Loucy (cell line): ENCODE measurements at regions not wholly inside any gene's neighbourhood (a gene's known extent, or its start where the extent isn't known, plus 50 kb on each side); places are given as distances from the start of the nearest gene placed in this dataset.

Source experiments
- H2AFZ ChIP-seq: fragments of 200-600 bp; sonication (generic); 2 replicates; pipeline ENCODE4 v1.6.0; 2016; ENCODE audit warnings: antibody characterized with exemption, mild to moderate bottlenecking, low read length, moderate library complexity
- H3F3A ChIP-seq: fragments of 200-600 bp; 2 replicates; pipeline ENCODE4 v1.6.0; 2016; ENCODE audit warnings: antibody characterized with exemption, low read depth, mild to moderate bottlenecking
- H3K27me3 ChIP-seq: fragments of 200-600 bp; sonication (generic); 2 replicates; pipeline ENCODE4 v1.6.1; 2014; ENCODE audit warnings: low read length, mild to moderate bottlenecking; ENCODE audit not compliant: insufficient read depth, poor library complexity, severe bottlenecking
- H3K36me3 ChIP-seq: fragments of 200-600 bp; sonication (generic); 2 replicates; pipeline ENCODE4 v1.6.1; 2016; ENCODE audit warnings: low read length; ENCODE audit not compliant: insufficient read depth
- H3K4me1 ChIP-seq: fragments of 200-600 bp; sonication (generic); 2 replicates; pipeline ENCODE4 v1.5.1; 2014; ENCODE audit warnings: low read length, mild to moderate bottlenecking; ENCODE audit not compliant: insufficient read depth, poor library complexity, severe bottlenecking
- H3K4me2 ChIP-seq: fragments of 200-600 bp; sonication (generic); 2 replicates; pipeline ENCODE4 v1.6.0; 2014; ENCODE audit warnings: antibody characterized with exemption, low read length, low read depth, mild to moderate bottlenecking; ENCODE audit not compliant: poor library complexity, severe bottlenecking
- H3K4me3 ChIP-seq: fragments of 200-600 bp; sonication (generic); 2 replicates; pipeline ENCODE4 v1.5.1; 2014; ENCODE audit warnings: low read length, mild to moderate bottlenecking, mixed read lengths; ENCODE audit not compliant: poor library complexity, severe bottlenecking
- H3K79me2 ChIP-seq: fragments of 200-600 bp; sonication (generic); 2 replicates; pipeline ENCODE4 v1.6.1; 2014; ENCODE audit warnings: low read length; ENCODE audit not compliant: insufficient read depth
- H3K9ac ChIP-seq: fragments of 200-600 bp; sonication (generic); 2 replicates; pipeline ENCODE4 v1.6.0; 2014; ENCODE audit warnings: mild to moderate bottlenecking, low read depth, low read length, moderate library complexity; ENCODE audit not compliant: poor library complexity, severe bottlenecking
- H3K9me2 ChIP-seq: fragments of 200-600 bp; sonication (generic); replicated peaks from 2 replicates; pipeline ENCODE4 v1.6.1; 2016; ENCODE audit warnings: low read depth, low read length, mixed read lengths
- H3K9me3 ChIP-seq: fragments of 200-600 bp; sonication (generic); 2 replicates; pipeline ENCODE4 v1.6.1; 2014; ENCODE audit warnings: mild to moderate bottlenecking, antibody characterized with exemption, low read length, low read depth; ENCODE audit not compliant: insufficient read depth
- H4K20me1 ChIP-seq: fragments of 200-600 bp; sonication (generic); 2 replicates; pipeline ENCODE4 v1.6.0; 2014; ENCODE audit warnings: antibody characterized with exemption, low read length, mild to moderate bottlenecking; ENCODE audit not compliant: insufficient read depth, poor library complexity, severe bottlenecking
- EZH2phosphoT487 ChIP-seq: fragments of 200-600 bp; IDR thresholded peaks from 2 replicates; pipeline ENCODE4 v1.6.1; 2018; ENCODE audit warnings: antibody characterized with exemption, mild to moderate bottlenecking, moderate library complexity, borderline replicate concordance
- TF ChIP-seq, protein P1 (sequence below): fragments of 200-600 bp; sonication (generic); conservative IDR thresholded peaks from 2 replicates; pipeline ENCODE4 v1.5.1; 2014; ENCODE audit warnings: mild to moderate bottlenecking, antibody characterized with exemption, low read length

DNA sequence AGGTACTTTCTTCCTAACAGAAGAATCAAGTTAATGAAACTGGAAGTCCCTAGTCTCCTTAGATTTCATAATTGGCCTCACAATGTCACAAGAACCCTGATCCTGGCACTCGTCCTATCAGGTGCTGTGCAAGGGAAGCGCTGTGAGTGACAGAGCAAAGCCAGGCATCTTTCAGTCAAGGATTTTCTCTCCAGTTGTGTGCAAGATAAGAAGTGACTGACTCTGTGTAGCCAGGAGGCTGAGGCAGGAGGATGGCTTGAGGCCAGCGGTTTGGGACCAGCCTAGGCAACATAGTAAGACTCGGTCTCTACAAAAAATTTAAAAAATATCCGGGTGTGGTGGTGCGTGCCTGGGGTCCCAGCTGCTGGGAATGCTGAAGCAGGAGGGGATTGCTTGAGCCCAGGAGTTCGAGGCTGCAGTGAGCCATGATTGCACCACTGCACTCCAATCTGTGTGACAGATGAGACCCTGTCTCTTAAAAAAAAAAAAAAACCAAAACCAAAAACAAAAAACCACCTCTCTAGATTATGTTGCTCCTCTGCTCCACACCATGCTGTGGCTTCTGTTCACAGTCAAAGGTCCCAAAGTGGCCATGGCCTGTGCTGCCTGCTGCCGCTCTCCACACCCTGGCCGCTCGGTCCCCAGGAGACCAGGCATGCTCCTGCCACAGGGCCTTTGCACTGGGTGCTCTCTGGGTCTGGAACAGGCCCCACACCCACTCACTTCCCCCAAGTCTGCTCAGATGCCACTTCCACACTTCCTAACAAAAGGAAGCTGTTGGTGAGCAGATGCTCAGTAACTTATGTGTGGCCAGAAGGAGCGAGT is 54.2 kb upstream of the CLDN5 start:
- Histone ChIP-seq H3K4me1 (peaks cover 60% of the 10 kb centered on the region), H2AFZ (no peak overlapping the region), H3F3A (peaks cover 19% of the 10 kb centered on the region), H3K9me2 (no peaks in the 10 kb centered on the region), H3K4me2 (peak overlapping the region; percentile 78), H3K36me3 (no peaks in the 10 kb centered on the region), H3K4me3 (peak overlapping the region; percentile 63), H3K27me3 (no peaks in the 10 kb centered on the region), H3K9me3 (no peaks in the 10 kb centered on the region), H3K9ac (peak overlapping the region; percentile 84), H4K20me1 (no peaks in the 10 kb centered on the region), H3K79me2 (no peaks in the 10 kb centered on the region)
- TF ChIP-seq, protein P1, sequence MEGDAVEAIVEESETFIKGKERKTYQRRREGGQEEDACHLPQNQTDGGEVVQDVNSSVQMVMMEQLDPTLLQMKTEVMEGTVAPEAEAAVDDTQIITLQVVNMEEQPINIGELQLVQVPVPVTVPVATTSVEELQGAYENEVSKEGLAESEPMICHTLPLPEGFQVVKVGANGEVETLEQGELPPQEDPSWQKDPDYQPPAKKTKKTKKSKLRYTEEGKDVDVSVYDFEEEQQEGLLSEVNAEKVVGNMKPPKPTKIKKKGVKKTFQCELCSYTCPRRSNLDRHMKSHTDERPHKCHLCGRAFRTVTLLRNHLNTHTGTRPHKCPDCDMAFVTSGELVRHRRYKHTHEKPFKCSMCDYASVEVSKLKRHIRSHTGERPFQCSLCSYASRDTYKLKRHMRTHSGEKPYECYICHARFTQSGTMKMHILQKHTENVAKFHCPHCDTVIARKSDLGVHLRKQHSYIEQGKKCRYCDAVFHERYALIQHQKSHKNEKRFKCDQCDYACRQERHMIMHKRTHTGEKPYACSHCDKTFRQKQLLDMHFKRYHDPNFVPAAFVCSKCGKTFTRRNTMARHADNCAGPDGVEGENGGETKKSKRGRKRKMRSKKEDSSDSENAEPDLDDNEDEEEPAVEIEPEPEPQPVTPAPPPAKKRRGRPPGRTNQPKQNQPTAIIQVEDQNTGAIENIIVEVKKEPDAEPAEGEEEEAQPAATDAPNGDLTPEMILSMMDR, result no peak
- TF ChIP-seq EZH2phosphoT487, result no peak

DNA sequence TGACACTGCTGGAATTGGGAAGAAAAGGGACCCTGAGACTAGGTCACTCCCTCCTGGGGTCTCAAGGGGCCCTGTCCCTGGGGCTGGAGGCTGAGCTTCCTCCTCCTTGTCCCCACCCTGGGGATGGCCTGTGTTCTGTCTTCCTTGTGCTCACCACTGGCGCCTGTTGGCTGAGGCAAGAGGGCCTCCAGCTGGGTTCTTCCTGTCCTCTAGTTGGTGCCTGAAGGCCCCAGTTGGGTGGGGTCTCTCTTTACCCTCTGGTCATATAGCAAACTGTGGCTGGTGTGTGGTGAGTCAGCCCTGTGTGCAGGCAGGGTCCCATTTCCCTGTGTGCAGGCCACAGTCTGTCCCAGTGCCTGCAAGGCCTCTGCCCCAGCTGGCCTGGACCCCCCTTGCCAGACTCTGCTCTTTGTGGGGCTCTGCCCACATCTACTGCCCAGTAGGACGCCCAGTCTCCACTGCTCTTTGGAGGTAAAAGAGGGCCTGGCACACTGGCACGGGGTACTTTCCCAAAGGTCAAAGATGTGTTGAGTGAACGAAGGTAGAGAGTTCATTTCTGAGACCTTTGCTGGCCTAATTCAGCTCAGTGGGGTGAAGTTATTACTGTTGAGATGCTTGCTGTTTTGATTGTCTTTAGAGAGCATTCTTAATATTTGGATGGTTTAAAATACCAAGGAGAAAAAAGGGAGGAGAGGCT is 55.1 kb upstream of the CLDN5 start:
- H4K20me1 ChIP-seq, result no peaks in the 10 kb centered on the region
- no peak for TF ChIP-seq EZH2phosphoT487
- TF ChIP-seq, protein P1, result peak; percentile 56
- no peaks in the 10 kb centered on the region for H3K36me3 ChIP-seq
- no peaks in the 10 kb centered on the region for H3K79me2 ChIP-seq
- no peak overlapping the region for H2AFZ ChIP-seq
- no peaks in the 10 kb centered on the region for H3K9me3 ChIP-seq
- H3K4me3 ChIP-seq, result peak overlapping the region; percentile 63
- H3K27me3 ChIP-seq, result no peaks in the 10 kb centered on the region
- H3K9ac ChIP-seq, result peak overlapping the region; percentile 84
- H3K4me1 ChIP-seq, result peaks cover 55% of the 10 kb centered on the region
- no peaks in the 10 kb centered on the region for H3K9me2 ChIP-seq
- H3K4me2 ChIP-seq, result peak overlapping the region; percentile 78
- peaks cover 19% of the 10 kb centered on the region for H3F3A ChIP-seq

DNA sequence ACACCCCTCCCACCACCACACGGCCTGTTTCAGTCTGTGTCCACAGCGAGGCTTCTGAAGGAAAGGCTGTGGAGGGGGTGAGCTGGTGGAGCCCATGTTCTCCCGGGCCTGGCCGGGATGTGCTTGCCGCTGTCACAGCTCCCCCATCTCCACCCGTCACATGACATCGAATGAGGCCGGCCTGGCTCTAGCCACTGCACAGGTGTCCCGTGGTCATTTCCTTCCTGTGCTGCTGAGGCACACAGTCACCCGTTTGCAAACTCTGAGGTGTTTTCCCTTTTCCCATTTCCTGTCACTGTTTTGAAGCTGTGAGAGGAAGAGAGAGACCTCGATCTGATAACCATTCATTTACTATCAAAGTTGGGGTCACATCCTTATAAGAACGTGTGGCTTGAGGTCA is 55.7 kb upstream of the CLDN5 start:
- Histone ChIP-seq H3F3A (peaks cover 19% of the 10 kb centered on the region), H3K9me3 (no peaks in the 10 kb centered on the region), H3K27me3 (no peaks in the 10 kb centered on the region), H3K4me3 (peak overlapping the region; percentile 63), H3K9me2 (no peaks in the 10 kb centered on the region), H4K20me1 (no peaks in the 10 kb centered on the region), H3K79me2 (no peaks in the 10 kb centered on the region), H3K36me3 (no peaks in the 10 kb centered on the region), H2AFZ (no peak overlapping the region), H3K4me2 (peak overlapping the region; percentile 78), H3K4me1 (peaks cover 55% of the 10 kb centered on the region), H3K9ac (peak overlapping the region; percentile 84)
- TF ChIP-seq, protein P1, result no peak
- no peak for TF ChIP-seq EZH2phosphoT487
